ENCODE measurements at regions not wholly inside any gene's neighbourhood (a gene's known extent, or its start where the extent isn't known, plus 50 kb on each side); places are given as distances from the start of the nearest gene placed in this dataset.

- H3K9me3 Mint-ChIP-seq (ENCODE audit: insufficient read depth) = no peaks in the 10 kb centered on the region
- H3K27me3 Mint-ChIP-seq = no peaks in the 10 kb centered on the region
- POLR2A ChIA-PET = no interaction called here
- no peak for ATAC-seq (ENCODE audit: low read depth)
- no peak for DNase-seq
- H3K27ac ChIP-seq (ENCODE audit: low read length in 2 of 2) = no peak overlapping the region
- CTCF ChIA-PET = no interaction called here
- no peak overlapping the region for H3K27ac Mint-ChIP-seq
- no peaks in the 10 kb centered on the region for H4K20me1 ChIP-seq (ENCODE audit: control insufficient read depth, insufficient read depth, low read length, poor library complexity, severe bottlenecking)
- no CpG with 5 or more reads among the region's 2 CpGs for WGBS (ENCODE audit: insufficient coverage)
- intact Hi-C loops (cut with micrococcal nuclease) = no loop called here
- H3K4me1 ChIP-seq (ENCODE audit: control insufficient read depth in 2 of 2, insufficient read depth in 2 of 2, low read length in 2 of 2) = no peaks in the 10 kb centered on the region
- no peaks in the 10 kb centered on the region for H3K4me1 Mint-ChIP-seq
- no peaks in the 10 kb centered on the region for H3K36me3 ChIP-seq (replicated peaks in 1 of 2; ENCODE audit: control extremely low read depth in 1 of 2, control insufficient read depth in 1 of 2, extremely low read depth in 1 of 2, insufficient read depth in 2 of 2, low read length in 1 of 2)
- H3K4me3 ChIP-seq (ENCODE audit: control extremely low read depth in 1 of 5, extremely low read depth in 1 of 5, insufficient read depth in 1 of 5, low read depth in 2 of 5, low read length in 4 of 5) = no peak overlapping the region
- H3K79me2 ChIP-seq (ENCODE audit: control insufficient read depth, insufficient read depth, low read length) = no peaks in the 10 kb centered on the region
- H3K9me3 ChIP-seq (ENCODE audit: control extremely low read depth in 1 of 3, control insufficient read depth in 2 of 3, insufficient read depth in 1 of 3, low read length in 2 of 3) = no peaks in the 10 kb centered on the region
- H3K4me3 Mint-ChIP-seq = no peak overlapping the region
- H3K4me2 ChIP-seq (replicated peaks; ENCODE audit: low read depth, low read length, poor library complexity, severe bottlenecking) = no peak overlapping the region
- no peak overlapping the region for H3K9ac ChIP-seq (ENCODE audit: low read length)
- no peak for TF ChIP-seq EZH2 (IDR thresholded peaks at IDR 0.05; ENCODE audit: borderline replicate concordance, insufficient read depth, low read depth, low read length, poor library complexity, severe bottlenecking)
- TF ChIP-seq CTCF (IDR thresholded peaks at IDR 0.05) = no peak
- H3K27me3 ChIP-seq (replicated peaks in 1 of 4; ENCODE audit: control extremely low read depth in 1 of 4, control insufficient read depth in 3 of 4, insufficient read depth in 4 of 4, low read length in 3 of 4) = no peaks in the 10 kb centered on the region
- H2AFZ ChIP-seq (ENCODE audit: insufficient read depth, low read depth, low read length, poor library complexity, severe bottlenecking) = no peak overlapping the region
Measured at GRCh38 chr6:51199105-51199552, 380.5 kb downstream of the TFAP2B start.

DNA sequence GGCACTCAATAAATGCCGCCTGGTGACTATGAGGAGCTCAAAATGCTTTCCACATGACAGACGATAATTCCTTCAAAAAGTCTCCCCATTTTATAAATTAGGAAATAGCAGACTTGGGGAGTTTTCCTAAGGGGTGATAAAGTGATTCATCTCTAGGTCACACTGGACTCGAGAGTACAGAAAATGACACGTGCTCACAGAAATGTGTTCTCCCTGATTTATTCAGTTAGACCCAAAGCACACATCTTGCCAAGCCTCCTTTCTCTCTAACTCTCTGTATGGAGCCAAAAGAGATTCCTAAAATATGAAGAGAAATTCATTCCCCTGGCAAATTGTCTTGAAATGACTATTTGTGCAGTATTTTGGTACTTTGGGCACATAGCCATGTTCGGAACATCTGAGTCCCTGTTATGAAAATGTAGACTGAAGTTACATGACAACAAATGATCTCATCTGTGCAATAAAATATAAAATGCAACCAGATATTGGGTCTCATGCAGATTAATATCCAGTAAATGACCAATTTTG lies 381.1 kb downstream of the TFAP2B start:
- Histone ChIP-seq H3K4me1 (ENCODE audit: control insufficient read depth in 2 of 2, insufficient read depth in 2 of 2, low read length in 2 of 2) (no peaks in the 10 kb centered on the region), H3K4me3 (ENCODE audit: control extremely low read depth in 1 of 5, extremely low read depth in 1 of 5, insufficient read depth in 1 of 5, low read depth in 2 of 5, low read length in 4 of 5) (no peak overlapping the region), H3K36me3 (replicated peaks in 1 of 2; ENCODE audit: control extremely low read depth in 1 of 2, control insufficient read depth in 1 of 2, extremely low read depth in 1 of 2, insufficient read depth in 2 of 2, low read length in 1 of 2) (no peaks in the 10 kb centered on the region), H3K4me2 (replicated peaks; ENCODE audit: low read depth, low read length, poor library complexity, severe bottlenecking) (no peak overlapping the region), H3K27ac (ENCODE audit: low read length in 2 of 2) (no peak overlapping the region), H2AFZ (ENCODE audit: insufficient read depth, low read depth, low read length, poor library complexity, severe bottlenecking) (no peak overlapping the region), H3K79me2 (ENCODE audit: control insufficient read depth, insufficient read depth, low read length) (no peaks in the 10 kb centered on the region), H3K9me3 (ENCODE audit: control extremely low read depth in 1 of 3, control insufficient read depth in 2 of 3, insufficient read depth in 1 of 3, low read length in 2 of 3) (no peaks in the 10 kb centered on the region), H3K27me3 (replicated peaks in 1 of 4; ENCODE audit: control extremely low read depth in 1 of 4, control insufficient read depth in 3 of 4, insufficient read depth in 4 of 4, low read length in 3 of 4) (no peaks in the 10 kb centered on the region), H3K9ac (ENCODE audit: low read length) (no peak overlapping the region), H4K20me1 (ENCODE audit: control insufficient read depth, insufficient read depth, low read length, poor library complexity, severe bottlenecking) (no peaks in the 10 kb centered on the region)
- DNase-seq (no peak), ATAC-seq (ENCODE audit: low read depth) (no peak)
- POLR2A ChIA-PET = no interaction called here
- H3K9me3 Mint-ChIP-seq (ENCODE audit: insufficient read depth) = no peaks in the 10 kb centered on the region
- CTCF ChIA-PET = no interaction called here
- intact Hi-C loops (cut with micrococcal nuclease) = no loop called here
- TF ChIP-seq EZH2 (IDR thresholded peaks at IDR 0.05; ENCODE audit: borderline replicate concordance, insufficient read depth, low read depth, low read length, poor library complexity, severe bottlenecking) (no peak), CTCF (IDR thresholded peaks at IDR 0.05) (no peak)
- H3K4me1 Mint-ChIP-seq = no peaks in the 10 kb centered on the region
- no peaks in the 10 kb centered on the region for H3K27me3 Mint-ChIP-seq
- H3K4me3 Mint-ChIP-seq = no peak overlapping the region
- no peak overlapping the region for H3K27ac Mint-ChIP-seq
- 100% methylated on average over 1 of the region's 5 CpGs for WGBS (ENCODE audit: insufficient coverage)

All from B cell (primary cell).